ELR (cell line): ENCODE measurements at regions not wholly inside any gene's neighbourhood (a gene's known extent, or its start where the extent isn't known, plus 50 kb on each side); places are given as distances from the start of the nearest gene placed in this dataset.
"Not testable (repeated sequence)": the region's sequence is repeated elsewhere in the genome, so short reads cannot be mapped to it uniquely, and the experiment has no call there.

Experiments used
- DNase-seq: peaks from one replicate; pipeline ENCODE4 v3.0.0-alpha.2; 2015; ENCODE audit warnings: low read depth

- DNase-seq = no peak
These were observed 121.0 kb upstream of the PPP1R26 start for GRCh38 chr9:135358552-135358940.

GRCh38 chr9:135359764-135360163, 119.8 kb upstream of the PPP1R26 start:
- no peak for DNase-seq

DNA sequence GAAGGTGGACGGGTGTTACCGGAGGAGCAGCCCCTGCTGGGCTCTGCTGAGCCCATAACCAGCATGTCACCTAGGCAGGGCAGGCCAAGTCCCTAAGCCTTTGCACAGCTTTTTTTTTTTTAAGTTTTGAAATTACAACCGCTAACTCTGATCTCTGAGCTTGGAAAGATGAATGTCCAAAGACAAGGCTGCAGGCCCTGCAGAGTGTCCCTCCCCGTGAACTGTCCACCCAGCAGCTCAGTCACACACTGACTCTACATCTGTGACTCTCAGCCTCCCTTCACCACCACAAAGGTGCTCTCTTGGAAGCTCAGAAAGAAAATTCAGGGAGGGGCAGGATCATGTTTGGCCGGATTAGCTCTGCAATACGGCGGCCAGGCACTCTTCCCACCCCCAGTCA, 119.0 kb upstream of the PPP1R26 start:
- no peak for DNase-seq

DNA sequence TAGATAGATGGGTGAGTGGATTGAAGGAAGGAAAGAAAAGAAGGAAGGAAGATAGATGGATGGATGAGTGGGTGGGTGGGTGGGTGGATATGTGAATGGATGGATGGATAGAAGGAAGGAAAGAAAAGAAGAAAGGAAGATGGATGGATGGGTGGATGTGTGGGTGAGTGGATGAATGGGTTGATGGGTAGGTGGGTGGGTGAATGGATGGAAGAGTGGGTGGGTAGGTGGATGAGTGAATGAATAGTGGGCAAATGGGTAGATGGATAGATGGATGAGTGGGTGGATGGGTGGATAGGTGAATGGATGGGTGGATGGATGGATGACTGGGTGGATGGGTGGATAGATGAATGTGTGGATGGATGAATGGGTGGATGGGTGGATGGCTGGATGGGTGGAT, 117.9 kb upstream of the PPP1R26 start:
- DNase-seq = not testable (repeated sequence)

DNA sequence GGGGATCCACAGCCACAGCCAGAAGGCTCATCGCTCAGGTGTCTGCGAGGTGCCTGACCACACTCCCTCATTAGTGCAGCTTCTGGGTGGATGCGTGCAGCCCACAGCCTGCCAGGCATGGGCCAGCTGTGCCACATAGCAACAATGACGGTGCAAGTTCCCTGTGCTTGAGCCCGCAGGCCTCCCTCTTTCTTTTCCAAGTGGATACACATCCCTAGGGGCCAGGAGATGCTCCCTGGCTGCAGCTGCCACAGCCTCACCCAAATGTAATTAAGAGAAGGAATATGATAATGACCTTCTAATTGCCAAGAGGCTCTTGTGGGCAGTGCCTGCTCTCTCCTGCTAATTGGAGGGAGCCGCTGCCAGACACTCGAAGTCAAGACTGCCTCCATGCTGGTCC, 116.0 kb upstream of the PPP1R26 start:
- no peak for DNase-seq

DNA sequence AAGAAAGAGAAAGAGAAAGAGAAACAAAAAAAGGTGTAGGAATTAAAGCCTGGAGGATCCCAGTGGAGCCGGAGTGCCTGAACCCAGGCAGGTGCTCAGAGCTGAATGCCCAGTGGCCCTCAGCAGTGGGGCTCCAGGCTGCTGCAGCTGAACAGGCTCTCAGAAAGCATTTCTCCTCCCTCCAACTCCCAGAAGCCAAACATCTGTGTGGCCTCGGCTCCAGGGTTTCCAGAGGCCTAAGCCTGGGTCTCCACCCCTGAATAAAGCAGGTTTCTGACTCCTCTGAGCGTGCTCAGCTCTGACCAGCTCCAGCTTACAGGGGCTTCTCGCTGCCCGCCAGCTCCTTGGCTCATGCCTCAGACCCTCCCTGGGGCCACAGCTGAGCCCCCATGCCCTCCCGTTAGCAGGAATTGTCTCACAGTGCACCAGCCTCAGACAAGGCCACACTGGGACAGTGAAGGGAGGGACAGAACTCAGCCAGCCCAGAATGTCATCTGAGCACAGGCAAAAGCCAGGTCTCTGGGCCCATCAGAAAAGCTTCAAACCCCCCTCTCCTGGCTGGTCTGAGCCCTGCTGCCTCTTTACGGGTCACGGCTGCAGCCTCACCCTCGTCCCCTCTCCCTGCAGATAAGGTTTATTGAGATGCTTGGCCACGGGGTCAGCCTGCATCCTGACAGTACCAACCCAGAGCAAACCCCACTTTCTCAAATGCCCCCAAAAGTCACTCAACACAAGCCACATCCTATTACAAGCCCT, 114.4 kb upstream of the PPP1R26 start:
- DNase-seq = no peak

DNA sequence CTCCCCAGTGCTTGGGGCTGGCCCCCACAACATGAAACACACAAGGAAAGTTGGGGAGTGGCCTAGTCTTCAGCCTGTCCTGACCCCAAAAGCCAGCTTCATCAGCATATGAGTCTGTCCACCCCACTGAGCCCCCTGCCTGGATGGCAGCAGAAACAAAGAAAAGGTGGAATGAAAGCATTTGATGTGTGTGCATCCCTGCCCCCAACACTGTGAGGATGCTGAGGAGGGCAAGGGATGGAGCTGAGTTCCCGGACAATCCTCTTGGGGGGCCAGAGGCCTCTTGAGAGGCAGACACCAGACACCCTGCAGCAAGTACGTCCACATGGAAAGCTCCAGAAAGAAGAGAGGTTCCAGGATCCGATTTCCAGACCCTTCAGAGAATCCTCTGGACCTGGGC, 113.5 kb upstream of the PPP1R26 start:
- DNase-seq = no peak

DNA sequence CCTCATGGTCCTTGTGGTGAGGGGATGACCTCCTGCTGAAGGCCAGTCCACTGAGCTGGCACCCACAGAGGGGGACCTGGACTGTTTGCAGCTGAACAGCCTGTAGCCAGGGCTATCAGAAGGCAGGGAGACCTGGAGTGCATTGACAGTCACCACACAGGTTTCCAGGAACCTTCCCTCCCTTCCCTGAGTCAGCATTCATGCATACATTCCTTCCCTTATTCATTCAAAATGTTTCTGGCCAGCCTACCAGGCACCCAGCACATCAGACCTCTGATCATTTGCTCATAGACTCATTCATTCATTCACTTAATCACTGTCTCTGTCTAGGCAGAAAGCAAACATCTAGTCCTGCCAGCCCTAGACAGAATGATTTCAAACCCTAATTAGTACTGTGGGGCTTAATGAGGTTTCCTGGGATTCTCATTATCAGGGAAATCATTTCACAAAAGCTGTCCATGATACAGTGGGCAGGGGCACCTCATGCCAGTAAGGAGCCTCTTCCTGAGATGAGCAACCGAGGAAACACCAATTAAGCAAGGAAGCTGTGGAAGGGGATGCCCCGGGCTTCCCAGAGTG, 110.1 kb upstream of the PPP1R26 start:
- no peak for DNase-seq

DNA sequence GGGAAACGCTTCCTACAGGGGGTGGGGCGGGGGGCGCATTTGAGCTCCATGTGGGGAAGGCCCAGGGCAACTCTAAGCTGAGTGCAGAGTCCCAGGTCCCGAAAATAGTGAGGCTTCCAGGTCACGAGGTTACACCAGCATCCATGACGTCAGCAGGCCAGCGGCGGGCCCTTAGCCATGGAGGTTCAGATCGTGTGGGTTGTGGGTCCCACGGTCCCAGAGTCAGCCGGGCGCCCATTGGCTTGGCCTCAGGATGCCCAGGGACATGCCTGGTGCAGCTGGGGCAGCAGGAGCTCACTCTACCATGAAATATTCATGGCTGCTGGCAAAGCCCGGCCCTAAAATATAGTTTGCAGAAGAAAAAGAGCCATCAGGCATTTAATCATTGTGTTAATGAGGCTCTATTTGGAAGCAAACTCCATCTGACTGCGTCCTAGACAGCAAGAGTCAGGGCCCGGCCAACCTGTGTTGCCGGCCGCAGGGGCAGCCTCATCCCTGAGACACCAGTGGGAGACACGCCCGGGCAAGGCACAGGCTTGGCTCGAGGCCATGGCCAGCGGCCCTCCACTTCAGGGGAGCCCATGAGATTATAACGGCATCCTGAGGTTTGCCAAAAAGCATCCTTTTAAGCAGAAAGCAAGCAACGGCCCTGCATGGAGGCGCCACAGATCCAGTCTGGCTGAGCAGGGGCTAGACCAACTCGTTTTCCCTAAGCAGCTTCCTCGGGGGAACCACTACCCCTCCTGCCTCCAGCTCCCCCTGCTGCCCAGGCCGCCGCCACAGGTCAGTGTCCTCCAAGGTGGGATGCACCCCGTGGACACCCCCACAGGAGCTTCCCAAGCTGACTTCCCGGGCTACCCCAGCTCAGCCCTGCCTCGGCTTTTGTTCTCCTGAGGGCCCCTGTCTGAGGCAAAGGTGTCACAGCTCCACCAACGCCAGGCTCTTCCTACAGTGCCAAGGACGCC, 108.9 kb upstream of the PPP1R26 start:
- DNase-seq = no peak

- DNase-seq = no peak
These were observed 108.0 kb upstream of the PPP1R26 start for GRCh38 chr9:135371535-135371934.

DNA sequence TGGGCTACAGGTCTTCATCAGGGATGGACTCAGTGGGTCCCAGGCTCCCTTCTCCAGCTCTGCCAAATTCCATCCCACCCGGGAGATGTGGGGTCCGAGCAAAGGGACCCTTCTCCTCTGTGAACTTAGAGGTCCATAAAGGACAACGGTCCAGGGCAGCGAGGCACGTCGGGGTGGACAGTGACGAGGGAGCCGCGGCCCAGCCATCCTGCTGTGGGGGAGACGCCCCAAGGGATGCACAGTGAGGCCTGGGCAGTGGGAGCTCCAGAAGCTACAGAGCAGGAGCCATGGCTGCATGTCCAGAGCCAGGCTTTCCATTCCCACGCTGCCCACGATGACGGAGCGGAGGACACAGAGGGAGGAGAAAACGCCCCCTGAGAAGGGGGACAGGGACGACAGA, 107.5 kb upstream of the PPP1R26 start:
- DNase-seq = no peak

DNA sequence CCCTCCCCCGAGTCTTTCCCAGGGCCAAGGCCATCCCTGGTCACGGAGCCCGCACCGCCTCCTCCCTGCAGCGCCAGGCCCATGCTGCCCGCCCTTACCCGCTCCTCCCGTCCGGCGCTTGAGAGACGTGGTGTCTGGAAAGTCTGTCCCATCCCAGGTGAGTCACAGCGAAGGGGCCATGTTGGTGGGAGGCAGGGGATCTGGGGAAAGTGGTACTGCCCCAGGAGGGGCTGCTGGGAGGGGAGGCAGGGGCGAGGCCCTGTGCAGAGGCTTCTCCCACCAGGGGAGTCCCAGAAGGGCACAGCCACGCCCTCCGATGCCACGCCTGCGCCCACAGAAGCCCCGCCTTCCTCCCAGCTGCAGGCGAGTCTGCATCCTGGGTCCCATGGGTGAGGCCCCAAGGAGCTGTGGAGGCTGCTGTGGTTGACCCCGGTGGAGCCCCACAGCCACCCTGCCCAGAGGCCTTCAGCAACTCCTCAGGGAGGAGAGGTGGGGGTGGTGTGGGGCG, 107.0 kb upstream of the PPP1R26 start:
- no peak for DNase-seq

DNA sequence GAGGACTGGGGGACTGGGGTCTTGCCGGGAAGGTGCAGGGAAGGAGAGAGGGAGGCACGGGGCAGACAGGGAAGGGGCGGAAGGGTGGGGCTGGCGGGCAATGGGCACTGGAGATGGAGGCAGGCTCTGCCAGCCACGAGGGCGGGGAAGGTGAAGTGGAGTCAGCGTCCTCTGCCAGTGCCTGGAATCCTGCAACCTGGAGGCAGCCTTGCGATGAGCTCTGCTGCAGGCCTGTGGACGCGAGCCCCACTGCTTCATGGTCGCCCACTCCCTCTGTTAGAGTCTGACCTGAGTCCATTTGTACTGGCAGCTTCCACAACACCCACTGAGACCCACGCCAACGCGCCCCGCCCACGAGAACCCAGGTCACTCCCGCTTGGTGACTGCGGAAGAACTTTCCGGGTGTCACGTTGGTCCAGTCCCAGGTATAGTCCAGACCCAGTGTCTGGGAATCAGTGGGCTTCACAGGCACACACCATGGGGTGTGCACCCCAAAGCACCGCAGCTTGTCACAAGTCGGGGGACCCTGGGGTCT, 106.4 kb upstream of the PPP1R26 start:
- no peak for DNase-seq

DNA sequence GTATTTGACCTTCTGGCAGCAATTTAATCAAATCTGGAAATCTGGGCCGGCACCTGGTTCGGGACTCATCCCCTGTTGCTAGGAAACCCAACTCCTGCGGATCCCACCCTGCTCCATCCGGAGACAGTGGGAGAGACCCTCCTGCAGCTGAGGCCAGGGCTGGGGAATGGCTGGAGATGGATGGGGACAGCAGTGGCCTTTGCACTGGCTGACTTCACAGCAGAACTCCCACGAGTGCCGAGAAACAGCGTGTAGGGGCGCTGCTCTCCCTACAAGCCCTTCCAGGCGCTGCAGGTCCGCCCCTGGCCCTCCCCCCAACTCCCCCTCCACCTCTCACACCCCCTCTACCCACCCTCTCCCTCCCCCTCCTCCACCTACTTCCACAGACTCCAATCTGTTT, 105.8 kb upstream of the PPP1R26 start:
- DNase-seq = no peak

DNA sequence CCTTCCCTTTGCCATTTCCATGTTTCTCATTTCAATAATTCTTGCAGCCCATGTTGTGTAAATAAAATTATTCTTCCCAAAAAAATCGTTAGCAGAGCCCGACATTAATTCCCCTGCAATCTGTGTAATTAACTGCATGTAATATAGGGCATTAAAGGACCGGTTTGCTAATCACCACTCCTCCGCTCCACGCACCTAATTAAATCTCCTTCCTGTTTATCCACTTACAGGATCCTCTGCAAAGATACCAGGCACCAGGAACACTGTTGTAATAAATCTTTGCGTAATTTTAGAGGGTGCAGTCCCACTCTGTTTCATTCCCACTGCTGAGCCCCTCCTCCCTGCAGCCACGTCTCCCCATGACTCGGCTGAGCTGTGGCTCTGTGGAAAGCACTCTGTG, 105.0 kb upstream of the PPP1R26 start:
- DNase-seq = no peak

GRCh38 chr9:135375001-135375400, 104.6 kb upstream of the PPP1R26 start:
- DNase-seq = no peak

DNA sequence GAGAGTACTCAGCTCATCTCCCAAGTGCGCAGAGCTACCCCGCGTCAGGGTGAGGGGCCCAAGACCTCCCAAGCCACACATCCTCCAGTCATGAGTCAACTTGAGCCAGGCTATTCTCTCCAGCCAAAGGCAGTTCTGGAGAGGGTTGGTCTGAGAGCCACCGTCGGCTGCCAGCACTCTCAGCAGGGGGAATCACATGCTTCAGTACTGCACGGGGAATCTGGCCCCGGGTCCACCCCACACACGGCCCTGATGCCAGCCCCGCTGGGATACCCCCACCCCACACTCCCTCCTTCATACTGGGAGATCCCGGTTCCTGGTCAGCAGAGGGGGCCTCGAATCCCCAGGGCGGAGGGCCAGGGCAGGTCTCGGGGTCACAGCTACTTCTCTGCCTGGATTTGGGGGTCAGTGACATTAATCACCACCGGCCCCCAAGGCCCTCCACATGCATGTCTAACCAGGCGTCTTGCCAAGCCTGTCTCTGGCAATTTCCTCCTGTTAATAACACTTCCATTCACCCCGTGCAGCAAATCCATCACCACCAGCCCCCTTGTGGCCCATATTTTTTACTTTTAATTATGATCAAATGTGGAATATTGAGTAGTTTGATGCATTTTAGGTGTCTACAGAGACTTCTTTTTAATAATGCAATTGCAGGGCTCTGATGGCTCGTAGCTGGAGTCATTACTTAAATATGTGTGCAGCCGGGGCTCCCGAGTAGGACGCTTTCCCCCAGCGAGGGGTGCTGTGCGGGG, 102.9 kb upstream of the PPP1R26 start:
- DNase-seq = no peak

DNA sequence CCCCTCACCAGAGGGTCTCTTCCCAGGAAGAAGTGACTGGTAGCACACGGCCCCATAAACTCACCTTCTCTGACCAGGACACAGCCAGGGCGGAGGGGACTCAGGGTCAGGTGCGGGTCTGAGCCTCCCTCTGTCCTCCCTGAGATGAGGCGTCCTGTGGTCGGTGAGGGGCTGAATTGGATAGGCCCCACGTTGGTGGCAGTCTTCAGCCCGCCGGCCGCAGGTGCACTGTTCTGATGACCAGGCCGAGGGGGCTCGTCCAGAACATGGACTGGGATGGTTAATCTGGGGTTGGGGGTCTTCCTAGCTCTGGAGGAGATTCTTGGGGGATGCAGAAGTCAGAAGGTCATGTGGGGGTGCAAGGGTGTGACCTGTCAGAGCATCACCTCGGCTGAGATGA, 102.2 kb upstream of the PPP1R26 start:
- no peak for DNase-seq

DNA sequence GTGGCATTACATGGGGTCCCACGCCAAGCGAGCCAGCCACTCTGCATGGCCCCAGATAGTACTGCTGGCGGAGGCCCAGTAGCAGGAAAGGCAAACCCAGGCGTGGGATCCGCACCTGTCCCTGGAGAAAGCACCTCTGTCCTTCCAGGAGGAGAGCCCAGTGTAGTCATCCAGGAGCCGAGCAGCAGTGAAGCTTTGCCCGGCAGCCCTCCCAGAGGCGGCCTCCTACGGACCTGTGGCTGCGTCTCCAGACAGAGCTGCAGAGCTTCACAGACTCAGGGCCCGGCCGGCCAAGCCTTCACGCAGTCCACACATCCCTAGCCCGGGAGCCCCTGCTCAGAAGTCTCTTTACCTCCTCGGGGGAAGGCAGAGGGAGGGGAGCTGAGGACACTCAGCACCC, 100.8 kb upstream of the PPP1R26 start:
- no peak for DNase-seq

DNA sequence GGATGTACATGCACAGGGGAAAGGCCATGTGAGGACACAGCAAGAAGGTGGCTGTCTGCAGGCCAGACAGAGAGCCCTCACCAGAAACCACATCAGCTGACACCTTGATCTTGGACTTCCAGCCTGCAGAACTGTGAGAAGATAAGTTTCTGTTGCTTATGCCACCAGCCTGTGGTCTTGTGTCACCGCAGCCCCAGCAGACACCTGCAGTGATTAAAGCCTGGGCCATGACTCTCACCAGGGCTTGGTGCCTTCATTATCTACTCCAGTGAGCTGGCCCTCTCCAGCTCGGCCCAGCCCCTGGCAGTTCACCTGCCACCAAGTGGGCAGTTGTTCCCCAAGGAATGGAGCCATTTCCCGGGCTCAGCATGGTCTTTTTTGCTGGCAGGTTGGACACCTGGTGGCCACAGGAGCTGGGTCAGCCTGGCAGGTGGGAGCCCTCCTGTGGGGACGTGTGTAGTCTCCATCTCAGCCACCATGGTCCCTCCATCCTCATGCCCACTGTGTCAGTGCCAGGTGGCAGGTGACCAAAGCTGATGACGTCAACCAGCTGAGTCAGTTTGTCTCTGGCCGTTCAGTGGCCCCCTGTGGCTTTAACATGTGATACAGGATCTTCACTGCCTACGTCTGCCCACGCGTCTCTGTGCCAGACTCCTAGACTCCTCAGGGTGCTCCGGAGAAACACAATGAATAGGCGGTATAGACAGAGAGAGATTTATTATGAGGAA, 99.9 kb upstream of the PPP1R26 start:
- no peak for DNase-seq
